NCI-H526 (cell line): ENCODE measurements at regions not wholly inside any gene's neighbourhood (a gene's known extent, or its start where the extent isn't known, plus 50 kb on each side); places are given as distances from the start of the nearest gene placed in this dataset.
"Not testable (repeated sequence)": the region's sequence is repeated elsewhere in the genome, so short reads cannot be mapped to it uniquely, and the experiment has no call there.

ENCODE experiments used
- DNase-seq, 2 experiments: peaks; one replicate each; lab custom pipeline; 2025; lab: John Stamatoyannopoulos, UW

- peak; percentile 23 to 44 for DNase-seq
Observed at GRCh38 chr20:26120920-26121319, 424.3 kb upstream of the ZNF337 start.

- not testable (repeated sequence) for DNase-seq
Observed at GRCh38 chr20:26094498-26094897, 397.8 kb upstream of the ZNF337 start.

GRCh38 chr20:26091921-26092320 is 395.3 kb upstream of the ZNF337 start:
- not testable (repeated sequence) for DNase-seq

- DNase-seq, result not testable (repeated sequence)
Observed at GRCh38 chr20:26086195-26086594, 389.5 kb upstream of the ZNF337 start.

- DNase-seq, result not testable (repeated sequence)
Observed at GRCh38 chr20:26073972-26074371, 377.3 kb upstream of the ZNF337 start.

- not testable (repeated sequence) for DNase-seq
Observed at GRCh38 chr20:26059324-26059723, 362.7 kb upstream of the ZNF337 start.

- not testable (repeated sequence) for DNase-seq
Observed at GRCh38 chr20:26058446-26058845, 361.8 kb upstream of the ZNF337 start.

- DNase-seq, result not testable (repeated sequence)
Observed at GRCh38 chr20:26057135-26057752, 360.6 kb upstream of the ZNF337 start.

- DNase-seq, result not testable (repeated sequence)
Observed at GRCh38 chr20:26025792-26026191, 329.1 kb upstream of the ZNF337 start.

GRCh38 chr20:26010942-26011276 is 314.3 kb upstream of the ZNF337 start:
- not testable (repeated sequence) for DNase-seq

GRCh38 chr20:26010224-26010941 is 313.7 kb upstream of the ZNF337 start:
- not testable (repeated sequence) for DNase-seq

GRCh38 chr20:26009402-26010223 is 313.0 kb upstream of the ZNF337 start:
- DNase-seq, result peak; percentile 79 to 91

GRCh38 chr20:26008026-26008425 is 311.4 kb upstream of the ZNF337 start:
- not testable (repeated sequence) for DNase-seq

- not testable (repeated sequence) for DNase-seq
Observed at GRCh38 chr20:26006164-26006563, 309.5 kb upstream of the ZNF337 start.

GRCh38 chr20:26003959-26004358 is 307.3 kb upstream of the ZNF337 start:
- not testable (repeated sequence) for DNase-seq

- DNase-seq, result not testable (repeated sequence)
Observed at GRCh38 chr20:25997367-25998038, 300.9 kb upstream of the ZNF337 start.

GRCh38 chr20:25992146-25992545 is 295.5 kb upstream of the ZNF337 start:
- DNase-seq, result no peak

- DNase-seq, result no peak
Observed at GRCh38 chr20:25991756-25992130, 295.1 kb upstream of the ZNF337 start.

- DNase-seq, result no peak
Observed at GRCh38 chr20:25991051-25991755, 294.6 kb upstream of the ZNF337 start.

- not testable (repeated sequence) for DNase-seq
Observed at GRCh38 chr20:25989686-25990085, 293.0 kb upstream of the ZNF337 start.

GRCh38 chr20:25989196-25989595 is 292.5 kb upstream of the ZNF337 start:
- DNase-seq, result no peak
